ENCODE measurements at regions not wholly inside any gene's neighbourhood (a gene's known extent, or its start where the extent isn't known, plus 50 kb on each side); places are given as distances from the start of the nearest gene placed in this dataset.
"Not testable (repeated sequence)": the region's sequence is repeated elsewhere in the genome, so short reads cannot be mapped to it uniquely, and the experiment has no call there.

DNA sequence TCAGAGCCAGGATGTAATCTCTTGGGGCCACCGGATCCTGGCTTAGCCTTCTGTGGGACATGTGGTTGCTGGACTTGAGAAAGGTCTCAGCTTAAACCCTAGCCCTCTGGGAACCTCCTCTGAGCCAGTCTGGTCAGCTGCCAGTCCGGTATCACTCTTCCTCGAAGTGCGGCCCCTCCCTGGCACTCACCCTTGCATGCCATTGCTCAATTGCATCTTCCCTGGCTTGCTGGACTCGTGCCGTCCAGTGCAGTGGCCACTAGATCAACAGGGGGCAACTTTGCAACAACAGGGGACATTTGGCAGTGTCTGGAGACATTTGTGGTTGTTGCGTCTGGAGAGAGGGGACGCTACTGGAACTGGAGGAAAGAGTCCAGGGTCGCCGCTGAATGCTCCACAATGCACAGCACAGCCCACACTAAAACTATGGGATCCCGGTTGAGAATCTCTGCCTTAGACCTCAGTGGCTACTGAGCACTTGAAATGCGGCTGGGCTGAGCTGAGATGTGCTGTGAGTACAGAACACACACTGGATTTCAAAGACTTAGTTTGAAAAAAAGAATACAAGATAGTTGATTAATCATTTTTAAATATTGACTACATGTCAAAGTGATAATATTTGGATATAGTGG is 152.1 kb downstream of the TFAP2C start:
- H3K4me3 ChIP-seq = no peak overlapping the region
- H3K9me3 ChIP-seq (ENCODE audit: low read depth, low read length) = no peaks in the 10 kb centered on the region
- H3K36me3 ChIP-seq (ENCODE audit: insufficient read depth, low read length) = no peaks in the 10 kb centered on the region
- TF ChIP-seq POLR2AphosphoS5 (IDR thresholded peaks at IDR 0.05; ENCODE audit: borderline replicate concordance, low read depth, low read length) (no peak), FOXP2 (optimal IDR thresholded peaks at IDR 0.05; ENCODE audit: control extremely low read depth, extremely low read length, insufficient read depth) (no peak), EZH2 (IDR thresholded peaks at IDR 0.05) (no peak)
- H3K9ac ChIP-seq (ENCODE audit: insufficient read length) = no peak overlapping the region
- no peak for DNase-seq (ENCODE audit: low read depth, low spot score)
- H3K27ac ChIP-seq = no peak overlapping the region

DNA sequence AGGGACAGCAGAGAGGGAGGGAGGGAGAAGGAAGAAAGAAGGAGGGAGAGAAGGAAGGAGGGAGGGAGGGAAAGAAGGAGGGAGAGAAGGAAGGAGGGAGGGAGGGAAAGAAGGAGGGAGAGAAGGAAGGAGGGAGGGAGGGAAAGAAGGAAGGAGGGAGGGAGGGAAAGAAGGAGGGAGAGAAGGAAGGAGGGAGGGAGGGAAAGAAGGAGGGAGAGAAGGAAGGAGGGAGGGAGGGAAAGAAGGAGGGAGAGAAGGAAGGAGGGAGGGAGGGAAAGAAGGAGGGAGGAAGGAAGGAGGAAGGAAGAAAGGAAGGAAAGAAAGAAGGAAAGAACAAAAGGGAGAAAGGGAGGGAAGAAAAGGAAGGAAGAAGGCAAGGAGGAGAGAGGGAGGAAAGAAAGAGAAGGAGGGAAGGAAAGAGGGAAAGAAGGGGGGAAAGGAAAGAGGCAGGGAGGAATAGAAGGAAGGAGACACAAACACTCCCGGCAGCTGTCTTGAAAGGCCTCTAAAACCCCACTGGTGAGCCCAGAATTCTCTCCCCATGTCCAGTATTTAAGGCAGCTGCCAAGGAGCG is 153.0 kb downstream of the TFAP2C start:
- H3K36me3 ChIP-seq (ENCODE audit: insufficient read depth, low read length); H3K4me3 ChIP-seq; H3K27ac ChIP-seq; H3K9me3 ChIP-seq (ENCODE audit: low read depth, low read length); DNase-seq (ENCODE audit: low read depth, low spot score); H3K9ac ChIP-seq (ENCODE audit: insufficient read length): not testable (repeated sequence)

DNA sequence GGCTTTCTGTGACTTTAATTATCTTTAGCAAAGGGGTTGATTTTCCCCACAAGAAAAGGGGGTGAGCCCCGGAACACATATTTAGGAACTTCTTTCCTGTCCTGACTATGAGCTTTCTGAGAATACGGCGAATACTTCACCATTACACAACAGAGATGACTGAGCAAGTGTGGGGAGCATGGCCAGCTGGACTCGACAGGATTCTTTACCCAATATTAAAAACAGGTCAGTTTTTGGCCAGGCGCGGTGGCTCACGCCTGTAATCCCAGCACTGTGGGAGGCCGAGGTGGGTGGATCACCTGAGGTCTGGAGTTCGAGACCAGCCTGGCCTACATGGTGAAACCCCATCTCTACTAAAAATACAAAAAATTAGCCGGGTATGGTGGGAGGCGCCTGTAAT is 153.7 kb downstream of the TFAP2C start:
- not testable (repeated sequence) for DNase-seq (ENCODE audit: low read depth, low spot score); H3K9ac ChIP-seq (ENCODE audit: insufficient read length); H3K9me3 ChIP-seq (ENCODE audit: low read depth, low read length); H3K4me3 ChIP-seq; H3K27ac ChIP-seq; H3K36me3 ChIP-seq (ENCODE audit: insufficient read depth, low read length)

DNA sequence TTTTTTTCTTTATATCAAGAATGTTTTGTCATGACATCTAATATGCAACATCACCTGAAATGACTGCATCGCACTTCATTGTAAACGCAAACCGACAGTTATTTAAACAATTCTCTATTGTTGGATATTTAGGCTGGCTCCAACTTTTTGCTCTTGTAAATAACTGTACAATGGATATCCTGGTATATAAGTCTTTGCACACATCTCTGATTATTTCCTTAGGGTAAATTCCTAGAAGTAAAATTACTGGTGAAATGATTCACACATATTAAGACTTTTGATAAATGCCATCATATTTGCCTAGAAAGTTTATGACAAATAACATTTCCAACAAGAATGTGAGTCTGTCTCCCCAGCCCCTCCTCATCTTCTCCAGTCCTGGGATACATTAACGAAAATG is 154.7 kb downstream of the TFAP2C start:
- no peak for DNase-seq (ENCODE audit: low read depth, low spot score)
- no peak overlapping the region for H3K4me3 ChIP-seq
- TF ChIP-seq POLR2AphosphoS5 (IDR thresholded peaks at IDR 0.05; ENCODE audit: borderline replicate concordance, low read depth, low read length) (no peak), EZH2 (IDR thresholded peaks at IDR 0.05) (no peak), FOXP2 (optimal IDR thresholded peaks at IDR 0.05; ENCODE audit: control extremely low read depth, extremely low read length, insufficient read depth) (no peak)
- no peak overlapping the region for H3K27ac ChIP-seq
- H3K9ac ChIP-seq (ENCODE audit: insufficient read length) = no peak overlapping the region
- H3K36me3 ChIP-seq (ENCODE audit: insufficient read depth, low read length) = no peaks in the 10 kb centered on the region
- H3K9me3 ChIP-seq (ENCODE audit: low read depth, low read length) = no peaks in the 10 kb centered on the region

DNA sequence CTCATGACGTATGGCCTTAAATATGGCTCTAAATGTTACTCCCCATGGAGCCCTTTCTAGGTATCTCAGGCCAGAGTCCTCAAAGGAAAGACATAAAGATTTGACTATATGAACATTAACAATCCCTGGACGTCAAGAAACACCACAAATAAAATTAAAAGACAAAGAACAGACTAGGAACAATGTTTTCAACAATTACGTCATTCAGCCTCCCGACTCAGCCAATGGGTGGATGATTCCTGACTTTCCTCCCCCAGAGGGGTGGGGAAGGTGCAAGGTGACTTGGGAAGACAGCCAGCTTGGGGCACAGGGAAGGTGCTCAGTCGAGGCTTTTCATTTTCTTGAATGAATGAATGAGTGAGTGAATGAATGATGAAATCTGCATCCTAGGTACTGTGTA is 157.4 kb downstream of the TFAP2C start:
- no peak for DNase-seq (ENCODE audit: low read depth, low spot score)
- H3K4me3 ChIP-seq = no peak overlapping the region
- no peak overlapping the region for H3K9ac ChIP-seq (ENCODE audit: insufficient read length)
- TF ChIP-seq POLR2AphosphoS5 (IDR thresholded peaks at IDR 0.05; ENCODE audit: borderline replicate concordance, low read depth, low read length) = no peak
- TF ChIP-seq EZH2 (IDR thresholded peaks at IDR 0.05) = no peak
- TF ChIP-seq FOXP2 (optimal IDR thresholded peaks at IDR 0.05; ENCODE audit: control extremely low read depth, extremely low read length, insufficient read depth) = no peak
- H3K9me3 ChIP-seq (ENCODE audit: low read depth, low read length) = no peaks in the 10 kb centered on the region
- H3K36me3 ChIP-seq (ENCODE audit: insufficient read depth, low read length) = no peaks in the 10 kb centered on the region
- H3K27ac ChIP-seq = no peak overlapping the region

DNA sequence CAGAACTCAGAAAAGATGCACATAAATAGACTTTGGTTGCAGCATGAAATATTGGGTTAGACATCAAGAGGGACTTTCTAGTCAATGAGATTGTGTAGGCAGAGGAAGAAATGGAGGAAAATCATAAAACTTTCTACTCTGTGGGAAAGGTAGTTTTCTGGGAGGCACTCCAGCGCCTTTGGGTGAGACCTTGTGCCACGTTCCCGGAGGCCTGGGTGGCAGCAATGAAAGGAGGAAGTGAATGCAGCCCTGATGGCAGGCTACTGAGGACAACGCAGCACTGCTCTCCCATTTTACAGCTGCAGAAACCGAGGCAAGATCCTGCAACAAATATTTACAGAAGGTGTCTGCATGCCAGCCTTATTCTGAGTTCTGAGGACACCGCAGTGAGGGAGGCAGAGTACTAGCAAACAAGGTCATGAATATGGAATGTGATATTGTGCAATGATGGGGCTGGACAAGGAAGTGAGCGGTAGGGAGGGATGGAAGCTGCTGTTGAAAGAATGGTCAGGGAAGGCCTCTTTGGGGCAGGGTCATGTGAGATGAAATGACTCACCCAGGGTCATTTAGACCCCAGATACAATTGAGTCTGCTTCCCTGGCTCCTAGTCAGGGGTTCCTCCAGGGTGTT is 159.1 kb downstream of the TFAP2C start:
- no peak overlapping the region for H3K27ac ChIP-seq
- no peak overlapping the region for H3K9ac ChIP-seq (ENCODE audit: insufficient read length)
- TF ChIP-seq POLR2AphosphoS5 (IDR thresholded peaks at IDR 0.05; ENCODE audit: borderline replicate concordance, low read depth, low read length) (no peak), EZH2 (IDR thresholded peaks at IDR 0.05) (no peak), FOXP2 (optimal IDR thresholded peaks at IDR 0.05; ENCODE audit: control extremely low read depth, extremely low read length, insufficient read depth) (no peak)
- H3K36me3 ChIP-seq (ENCODE audit: insufficient read depth, low read length) = no peaks in the 10 kb centered on the region
- DNase-seq (ENCODE audit: low read depth, low spot score) = no peak
- H3K4me3 ChIP-seq = no peak overlapping the region
- H3K9me3 ChIP-seq (ENCODE audit: low read depth, low read length) = no peaks in the 10 kb centered on the region

DNA sequence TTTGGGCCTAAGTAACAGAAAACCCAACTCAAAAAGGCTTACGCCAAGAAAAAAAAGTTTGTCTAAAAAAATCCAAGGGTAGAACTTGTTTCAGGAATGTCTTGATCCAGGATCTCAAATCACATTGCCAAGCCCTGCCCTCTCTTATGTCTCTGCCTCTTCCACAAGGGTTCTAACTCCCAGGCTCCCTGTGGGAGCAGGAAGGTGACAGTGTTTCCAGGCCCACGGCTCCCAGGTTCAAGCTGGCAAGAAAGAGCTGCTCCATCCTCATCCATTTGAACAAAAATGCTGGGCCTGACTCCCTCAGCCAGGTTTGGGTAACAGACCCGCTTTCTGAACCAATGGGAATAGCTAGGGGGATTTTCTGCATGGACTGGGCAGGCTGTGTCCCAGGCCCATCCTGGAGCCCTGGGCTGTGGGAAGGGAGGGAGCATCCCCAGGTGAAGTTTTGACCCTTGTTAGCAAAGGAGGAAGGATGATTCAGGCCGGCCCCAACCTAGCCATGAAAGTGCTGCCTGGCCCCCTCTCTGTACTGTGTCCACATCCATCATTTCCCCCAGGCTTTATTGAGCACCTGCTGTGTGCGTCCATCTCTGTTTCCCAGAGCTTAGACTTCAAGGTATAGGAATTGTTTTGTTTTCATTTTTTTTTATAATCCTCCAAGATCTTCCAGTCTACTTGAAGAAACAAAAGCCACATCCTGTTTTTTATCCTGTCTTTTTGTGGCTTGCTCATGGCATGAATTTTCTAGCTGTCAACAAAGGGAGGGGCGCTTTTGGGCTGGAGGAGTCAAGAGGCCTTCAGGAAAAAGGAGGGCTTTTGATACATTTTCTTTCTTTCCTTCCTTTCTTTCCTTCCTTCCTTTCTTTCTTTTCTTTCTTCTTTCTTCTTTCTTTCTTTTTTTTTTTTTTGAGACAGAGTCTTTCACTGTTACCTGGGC is 159.8 kb downstream of the TFAP2C start:
- Histone ChIP-seq H3K4me3 (no peak overlapping the region), H3K27ac (no peak overlapping the region), H3K36me3 (ENCODE audit: insufficient read depth, low read length) (no peaks in the 10 kb centered on the region), H3K9ac (ENCODE audit: insufficient read length) (no peak overlapping the region), H3K9me3 (ENCODE audit: low read depth, low read length) (no peaks in the 10 kb centered on the region)
- no peak for DNase-seq (ENCODE audit: low read depth, low spot score)
- no peak for TF ChIP-seq FOXP2 (optimal IDR thresholded peaks at IDR 0.05; ENCODE audit: control extremely low read depth, extremely low read length, insufficient read depth)
- no peak for TF ChIP-seq EZH2 (IDR thresholded peaks at IDR 0.05)
- no peak for TF ChIP-seq POLR2AphosphoS5 (IDR thresholded peaks at IDR 0.05; ENCODE audit: borderline replicate concordance, low read depth, low read length)

DNA sequence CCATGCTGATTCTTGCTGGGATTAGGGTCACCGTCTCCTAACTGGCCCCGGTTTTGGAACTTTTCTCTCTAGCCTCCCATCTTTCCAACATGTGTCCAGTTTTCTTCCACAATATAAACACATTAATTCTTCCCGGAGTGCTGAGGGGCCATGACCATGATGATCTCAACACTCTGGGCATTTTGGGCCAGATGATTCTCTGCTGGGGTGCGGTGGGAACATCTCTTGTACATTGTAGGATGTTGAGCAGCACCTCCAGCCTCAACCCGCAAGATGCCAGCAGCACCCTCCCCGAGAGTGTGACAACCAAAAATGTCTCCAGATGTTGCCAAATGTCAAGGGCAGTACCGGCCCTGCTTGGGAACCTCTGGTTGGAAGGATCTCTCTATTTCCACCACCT is 164.8 kb downstream of the TFAP2C start:
- no peak for DNase-seq (ENCODE audit: low read depth, low spot score)
- Histone ChIP-seq H3K27ac (no peak overlapping the region), H3K9ac (ENCODE audit: insufficient read length) (no peak overlapping the region), H3K4me3 (no peak overlapping the region), H3K9me3 (ENCODE audit: low read depth, low read length) (no peaks in the 10 kb centered on the region), H3K36me3 (ENCODE audit: insufficient read depth, low read length) (no peaks in the 10 kb centered on the region)
- TF ChIP-seq FOXP2 (optimal IDR thresholded peaks at IDR 0.05; ENCODE audit: control extremely low read depth, extremely low read length, insufficient read depth) (no peak), POLR2AphosphoS5 (IDR thresholded peaks at IDR 0.05; ENCODE audit: borderline replicate concordance, low read depth, low read length) (no peak), EZH2 (IDR thresholded peaks at IDR 0.05) (no peak)
